ENCODE measurements at regions not wholly inside any gene's neighbourhood (a gene's known extent, or its start where the extent isn't known, plus 50 kb on each side); places are given as distances from the start of the nearest gene placed in this dataset.
A peak's percentile ranks its signal among the peaks of the same experiment; 100 is the strongest.

GRCh38 chr2:236935631-236936445, 149.9 kb upstream of the COPS8 start:
- no peak overlapping the region for H3K23ac ChIP-seq (ENCODE audit: insufficient read length)
- no peak overlapping the region for H4K5ac ChIP-seq (ENCODE audit: insufficient read length, low read depth, low read length)

More at GRCh38 chr2:236935631-236936445, 149.9 kb upstream of the COPS8 start:
- H3K36me3 ChIP-seq (ENCODE audit: control insufficient read depth in 2 of 4, insufficient read depth in 4 of 4, low read length in 3 of 4), result no peaks in the 10 kb centered on the region
- no peaks in the 10 kb centered on the region for H3K79me2 ChIP-seq (ENCODE audit: control insufficient read depth in 1 of 2, insufficient read depth in 2 of 2, low read length in 2 of 2)
- DNase-seq (ENCODE audit: low read depth in 1 of 2, low spot score in 2 of 2) (peak in 1 of 2 experiments; percentile 33), FAIRE-seq (no peak)
- ChIA-PET POLR2A (ENCODE audit: partially characterized antibody) (no interaction called here), CTCF (ENCODE audit: partially characterized antibody) (interaction anchor here (1.5 kb wide), 1 partner anchor 10 kb away, joined by 5 read pairs; no protein-coding TSS in a partner anchor)
- TF ChIP-seq BRCA1 (IDR thresholded peaks at IDR 0.05; ENCODE audit: low read depth, low read length), result no peak
- TF ChIP-seq SIX5 (IDR thresholded peaks at IDR 0.05; ENCODE audit: low read depth, low read length), result no peak
- TF ChIP-seq CTBP2 (IDR thresholded peaks at IDR 0.05; ENCODE audit: borderline replicate concordance, insufficient read depth, insufficient read length, low read length), result no peak
- TF ChIP-seq CBX5 (IDR thresholded peaks at IDR 0.05; ENCODE audit: low read depth, low read length), result no peak
- no peak for TF ChIP-seq EP300 (IDR thresholded peaks at IDR 0.05; ENCODE audit: borderline replicate concordance in 1 of 2, low read depth in 2 of 2, low read length in 2 of 2)
- TF ChIP-seq MAX (IDR thresholded peaks at IDR 0.05), result no peak
- no peak for TF ChIP-seq NRF1 (IDR thresholded peaks at IDR 0.05; ENCODE audit: low read depth, low read length)
- no peak for TF ChIP-seq GABPA (IDR thresholded peaks at IDR 0.05; ENCODE audit: borderline replicate concordance, insufficient read depth, low read length)
- no peak for TF ChIP-seq KDM4A (IDR thresholded peaks at IDR 0.05; ENCODE audit: low read depth, low read length, severe bottlenecking)
- no peak for TF ChIP-seq TCF12 (IDR thresholded peaks at IDR 0.05; ENCODE audit: low read depth, low read length)
- no peak overlapping the region for H3K4me3 ChIP-seq (ENCODE audit: extremely low read depth in 1 of 4, insufficient read depth in 2 of 4, low read depth in 3 of 4, low read length in 4 of 4)
- H2BK120ac ChIP-seq (replicated peaks; ENCODE audit: low read depth, low read length), result no peak overlapping the region
- no peak overlapping the region for H2BK12ac ChIP-seq (ENCODE audit: low read depth, low read length)
- H4K20me1 ChIP-seq (replicated peaks in 1 of 2; ENCODE audit: control insufficient read depth in 1 of 2, insufficient read depth in 2 of 2, low read length in 2 of 2), result no peaks in the 10 kb centered on the region
- H3K14ac ChIP-seq (ENCODE audit: insufficient read length), result no peak overlapping the region
- H2BK20ac ChIP-seq (ENCODE audit: low read length), result no peak overlapping the region
- no peak overlapping the region for H3K4ac ChIP-seq (replicated peaks; ENCODE audit: insufficient read length, low read depth, low read length)
- no peaks in the 10 kb centered on the region; the same call in 1 of the 2 replicates for H3K23me2 ChIP-seq (ENCODE audit: low read depth, low read length)
- H3K18ac ChIP-seq (ENCODE audit: extremely low read depth, low read length), result no peak overlapping the region
- H4K8ac ChIP-seq (ENCODE audit: extremely low read depth, insufficient read depth, low read length), result no peak overlapping the region
- peaks cover 0 to under 1% (median 0%) of the 10 kb centered on the region in 4 experiments; a peak in 1 of 7 replicates for H3K4me1 ChIP-seq (replicated peaks in 1 of 4; ENCODE audit: control insufficient read depth in 3 of 4, insufficient read depth in 4 of 4, low read length in 3 of 4)
- no peak overlapping the region for H2AK5ac ChIP-seq (ENCODE audit: low read depth, low read length)
- H3K56ac ChIP-seq (replicated peaks; ENCODE audit: insufficient read length, low read depth, low read length), result no peak overlapping the region
- no peaks in the 10 kb centered on the region for H3K9me3 ChIP-seq (ENCODE audit: insufficient read depth in 2 of 2, low read depth in 1 of 2, low read length in 1 of 2)
- 94% methylated on average over 9 of the region's 10 CpGs; no CpG with 5 or more reads in 1 of the 2 experiments for WGBS, 2 experiments (ENCODE audit: extremely low coverage in 1 of 2, insufficient coverage in 1 of 2, insufficient read length in 1 of 2, insufficient replicate concordance in 2 of 2, low coverage in 1 of 2, low lambda C conversion rate in 2 of 2, missing lambda C conversion rate in 1 of 2)
- no peaks in the 10 kb centered on the region for H3K79me1 ChIP-seq (ENCODE audit: low read depth, low read length)
- H2AFZ ChIP-seq (ENCODE audit: low read length), result no peak overlapping the region
- H3K27me3 ChIP-seq (replicated peaks in 1 of 4; ENCODE audit: control insufficient read depth in 3 of 4, extremely low read depth in 1 of 4, insufficient read depth in 3 of 4, low read length in 3 of 4), result no peaks in the 10 kb centered on the region
- no peak overlapping the region for H3K4me2 ChIP-seq (ENCODE audit: insufficient read depth in 1 of 2, low read depth in 2 of 2, low read length in 2 of 2)
- H4K91ac ChIP-seq (replicated peaks; ENCODE audit: insufficient read length, low read length), result no peak overlapping the region
- no peak overlapping the region for H2BK15ac ChIP-seq (ENCODE audit: low read length)
- no peak overlapping the region for H2BK5ac ChIP-seq (ENCODE audit: low read depth, low read length)
- H3K9ac ChIP-seq (replicated peaks in 1 of 4; ENCODE audit: extremely low read depth in 1 of 4, low read depth in 3 of 4, low read length in 3 of 4), result no peak overlapping the region
- H3K27ac ChIP-seq (ENCODE audit: low read depth, low read length), result no peak overlapping the region

Data from H1 (cell line).